ENCODE measurements at regions not wholly inside any gene's neighbourhood (a gene's known extent, or its start where the extent isn't known, plus 50 kb on each side); places are given as distances from the start of the nearest gene placed in this dataset.

DNA sequence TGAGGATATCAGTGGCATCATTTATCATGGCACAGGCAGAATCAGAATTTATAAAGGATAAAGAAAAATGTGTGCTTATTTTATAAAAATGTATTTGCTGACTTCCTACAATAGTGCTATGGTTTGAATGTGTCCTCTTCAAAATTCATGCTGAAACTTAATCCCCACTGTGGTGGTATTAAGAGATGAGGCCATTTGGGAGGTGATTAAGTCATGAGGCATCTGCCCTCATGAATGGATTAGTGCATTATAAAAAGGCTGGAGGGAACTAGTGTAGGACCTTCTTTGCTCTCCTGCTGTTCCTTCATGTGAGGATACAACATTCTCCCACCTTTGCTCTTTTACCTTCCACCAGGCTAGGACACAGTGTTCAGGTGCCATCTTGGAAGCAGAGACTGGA, 212.8 kb downstream of the RFC3 start:
- Histone ChIP-seq H3K9me3 (ENCODE audit: control insufficient read depth in 2 of 2, insufficient read depth in 1 of 2, low read depth in 1 of 2, low read length in 1 of 2) (peaks cover 0 to 4% of the 10 kb centered on the region in 2 donors), H3K36me3 (ENCODE audit: control insufficient read depth in 2 of 2, insufficient read depth in 2 of 2, low read length in 1 of 2) (no peaks in the 10 kb centered on the region), H3K27me3 (ENCODE audit: control insufficient read depth in 1 of 2, insufficient read depth in 2 of 2, low read length in 2 of 2) (no peaks in the 10 kb centered on the region), H3K27ac (ENCODE audit: low read depth in 2 of 2, low read length in 1 of 2) (no peak overlapping the region), H3K4me1 (ENCODE audit: control insufficient read depth in 2 of 2, insufficient read depth in 2 of 2, low read length in 1 of 2) (no peaks in the 10 kb centered on the region), H3K4me3 (ENCODE audit: low read depth in 1 of 2, low read length in 2 of 2) (no peak overlapping the region)

DNA sequence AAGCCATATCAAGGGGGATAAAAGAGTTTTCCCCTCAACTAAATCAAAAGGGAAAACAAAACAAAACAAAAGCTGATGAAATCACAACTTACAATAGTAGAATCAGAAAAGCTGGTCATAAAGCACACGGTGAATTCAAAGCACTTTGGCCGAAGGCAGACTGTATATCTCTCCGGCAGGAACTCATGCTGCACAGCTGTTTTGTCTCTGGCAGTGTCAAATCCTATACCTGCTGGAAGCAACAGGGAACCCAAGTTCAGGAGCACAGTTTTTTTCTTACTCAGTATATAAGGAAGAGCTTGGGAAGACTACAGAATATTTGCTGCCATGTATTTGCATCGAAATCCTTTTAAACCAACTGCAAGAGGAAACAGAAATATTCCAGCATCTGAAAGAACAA, 213.7 kb downstream of the RFC3 start:
- no peaks in the 10 kb centered on the region for H3K36me3 ChIP-seq (ENCODE audit: control insufficient read depth in 2 of 2, insufficient read depth in 2 of 2, low read length in 1 of 2)
- peaks cover 0 to under 1% of the 10 kb centered on the region in 2 donors for H3K9me3 ChIP-seq (ENCODE audit: control insufficient read depth in 2 of 2, insufficient read depth in 1 of 2, low read depth in 1 of 2, low read length in 1 of 2)
- 71 to 79% methylated on average over 4 of the region's 4 CpGs for WGBS, 2 donors
- no peaks in the 10 kb centered on the region for H3K4me1 ChIP-seq (ENCODE audit: control insufficient read depth in 2 of 2, insufficient read depth in 2 of 2, low read length in 1 of 2)
- H3K4me3 ChIP-seq (ENCODE audit: low read depth in 1 of 2, low read length in 2 of 2), result no peak overlapping the region
- no peaks in the 10 kb centered on the region for H3K27me3 ChIP-seq (ENCODE audit: control insufficient read depth in 1 of 2, insufficient read depth in 2 of 2, low read length in 2 of 2)
- H3K27ac ChIP-seq (ENCODE audit: low read depth in 2 of 2, low read length in 1 of 2), result no peak overlapping the region

DNA sequence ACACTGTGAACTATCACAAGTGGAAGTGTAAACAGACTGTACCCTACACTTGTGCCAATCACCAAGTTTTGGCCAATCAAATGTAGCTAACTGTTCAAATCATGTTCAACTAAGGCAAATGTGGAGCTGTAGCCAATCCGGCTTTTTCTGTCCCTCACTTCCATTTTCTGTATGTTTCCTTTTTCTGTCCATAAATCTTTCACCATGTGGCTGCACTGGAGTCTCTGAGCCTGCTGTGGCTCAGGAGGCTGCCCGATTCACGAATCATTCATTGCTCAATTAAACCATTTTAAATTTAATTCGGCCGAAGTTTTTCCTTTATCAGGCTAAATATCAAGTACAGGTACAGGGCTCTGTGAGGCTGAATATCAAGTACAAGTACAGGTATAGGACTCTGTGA, 216.5 kb downstream of the RFC3 start:
- Histone ChIP-seq H3K27ac (ENCODE audit: low read depth in 2 of 2, low read length in 1 of 2) (no peak overlapping the region), H3K27me3 (ENCODE audit: control insufficient read depth in 1 of 2, insufficient read depth in 2 of 2, low read length in 2 of 2) (no peaks in the 10 kb centered on the region), H3K36me3 (ENCODE audit: control insufficient read depth in 2 of 2, insufficient read depth in 2 of 2, low read length in 1 of 2) (no peaks in the 10 kb centered on the region), H3K4me3 (ENCODE audit: low read depth in 1 of 2, low read length in 2 of 2) (no peak overlapping the region), H3K4me1 (ENCODE audit: control insufficient read depth in 2 of 2, insufficient read depth in 2 of 2, low read length in 1 of 2) (no peaks in the 10 kb centered on the region), H3K9me3 (ENCODE audit: control insufficient read depth in 2 of 2, insufficient read depth in 1 of 2, low read depth in 1 of 2, low read length in 1 of 2) (no peaks in the 10 kb centered on the region)
- 89% methylated on average over 5 of the region's 5 CpGs for WGBS, 2 donors

GRCh38 chr13:34035178-34035577, 217.2 kb downstream of the RFC3 start:
- H3K4me1 ChIP-seq (ENCODE audit: control insufficient read depth in 2 of 2, insufficient read depth in 2 of 2, low read length in 1 of 2), result no peaks in the 10 kb centered on the region
- H3K4me3 ChIP-seq (ENCODE audit: low read depth in 1 of 2, low read length in 2 of 2), result no peak overlapping the region
- no peak overlapping the region for H3K27ac ChIP-seq (ENCODE audit: low read depth in 2 of 2, low read length in 1 of 2)
- WGBS, 2 donors, result 89 to 91% methylated on average over 4 of the region's 4 CpGs
- H3K9me3 ChIP-seq (ENCODE audit: control insufficient read depth in 2 of 2, insufficient read depth in 1 of 2, low read depth in 1 of 2, low read length in 1 of 2), result no peaks in the 10 kb centered on the region
- H3K27me3 ChIP-seq (ENCODE audit: control insufficient read depth in 1 of 2, insufficient read depth in 2 of 2, low read length in 2 of 2), result no peaks in the 10 kb centered on the region
- no peaks in the 10 kb centered on the region for H3K36me3 ChIP-seq (ENCODE audit: control insufficient read depth in 2 of 2, insufficient read depth in 2 of 2, low read length in 1 of 2)

GRCh38 chr13:34035676-34036325, 217.9 kb downstream of the RFC3 start:
- Histone ChIP-seq H3K4me3 (ENCODE audit: low read depth in 1 of 2, low read length in 2 of 2) (no peak overlapping the region), H3K9me3 (ENCODE audit: control insufficient read depth in 2 of 2, insufficient read depth in 1 of 2, low read depth in 1 of 2, low read length in 1 of 2) (no peaks in the 10 kb centered on the region), H3K27me3 (ENCODE audit: control insufficient read depth in 1 of 2, insufficient read depth in 2 of 2, low read length in 2 of 2) (no peaks in the 10 kb centered on the region), H3K27ac (ENCODE audit: low read depth in 2 of 2, low read length in 1 of 2) (no peak overlapping the region), H3K36me3 (ENCODE audit: control insufficient read depth in 2 of 2, insufficient read depth in 2 of 2, low read length in 1 of 2) (no peaks in the 10 kb centered on the region), H3K4me1 (ENCODE audit: control insufficient read depth in 2 of 2, insufficient read depth in 2 of 2, low read length in 1 of 2) (no peaks in the 10 kb centered on the region)
- 65 to 69% methylated on average over 3 of the region's 3 CpGs for WGBS, 2 donors

GRCh38 chr13:34037636-34038540, 219.9 kb downstream of the RFC3 start:
- no peaks in the 10 kb centered on the region for H3K9me3 ChIP-seq (ENCODE audit: control insufficient read depth in 2 of 2, insufficient read depth in 1 of 2, low read depth in 1 of 2, low read length in 1 of 2)
- 83 to 88% methylated on average over 7 of the region's 7 CpGs for WGBS, 2 donors
- H3K4me1 ChIP-seq (ENCODE audit: control insufficient read depth in 2 of 2, insufficient read depth in 2 of 2, low read length in 1 of 2), result no peaks in the 10 kb centered on the region
- H3K36me3 ChIP-seq (ENCODE audit: control insufficient read depth in 2 of 2, insufficient read depth in 2 of 2, low read length in 1 of 2), result no peaks in the 10 kb centered on the region
- no peaks in the 10 kb centered on the region for H3K27me3 ChIP-seq (ENCODE audit: control insufficient read depth in 1 of 2, insufficient read depth in 2 of 2, low read length in 2 of 2)
- H3K27ac ChIP-seq (ENCODE audit: low read depth in 2 of 2, low read length in 1 of 2), result no peak overlapping the region
- no peak overlapping the region for H3K4me3 ChIP-seq (ENCODE audit: low read depth in 1 of 2, low read length in 2 of 2)

DNA sequence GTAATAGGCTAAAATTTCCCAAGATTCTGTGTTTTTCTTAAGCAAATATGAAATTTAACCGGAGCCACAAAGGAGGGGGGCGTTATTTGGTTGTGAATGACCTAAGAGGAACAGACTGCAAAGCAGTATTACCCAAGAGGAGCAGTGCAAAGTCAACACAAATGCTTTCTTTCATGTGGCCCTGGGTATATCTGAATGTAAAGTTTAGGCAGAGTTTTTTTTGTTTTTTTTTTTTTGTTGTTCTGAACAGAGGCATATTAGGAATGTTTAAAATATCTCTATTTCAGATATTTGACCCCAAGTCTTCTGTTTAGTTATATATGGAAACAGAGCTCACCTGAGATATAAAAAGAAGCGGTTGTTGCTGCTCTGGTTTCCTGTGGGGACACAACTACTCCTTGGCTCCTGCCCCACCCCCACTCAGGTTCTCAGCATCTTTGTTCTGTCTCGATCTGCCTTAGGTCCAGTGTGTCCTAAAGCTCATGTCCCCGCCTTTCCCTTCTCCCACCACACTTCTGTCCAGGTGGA, 220.7 kb downstream of the RFC3 start:
- Histone ChIP-seq H3K9me3 (ENCODE audit: control insufficient read depth in 2 of 2, insufficient read depth in 1 of 2, low read depth in 1 of 2, low read length in 1 of 2) (no peaks in the 10 kb centered on the region), H3K27ac (ENCODE audit: low read depth in 2 of 2, low read length in 1 of 2) (no peak overlapping the region), H3K4me1 (ENCODE audit: control insufficient read depth in 2 of 2, insufficient read depth in 2 of 2, low read length in 1 of 2) (no peaks in the 10 kb centered on the region), H3K4me3 (ENCODE audit: low read depth in 1 of 2, low read length in 2 of 2) (no peak overlapping the region), H3K36me3 (ENCODE audit: control insufficient read depth in 2 of 2, insufficient read depth in 2 of 2, low read length in 1 of 2) (no peaks in the 10 kb centered on the region), H3K27me3 (ENCODE audit: control insufficient read depth in 1 of 2, insufficient read depth in 2 of 2, low read length in 2 of 2) (no peaks in the 10 kb centered on the region)
- 74 to 77% methylated on average over 5 of the region's 5 CpGs for WGBS, 2 donors

GRCh38 chr13:34039678-34040077, 221.7 kb downstream of the RFC3 start:
- no peaks in the 10 kb centered on the region for H3K9me3 ChIP-seq (ENCODE audit: control insufficient read depth in 2 of 2, insufficient read depth in 1 of 2, low read depth in 1 of 2, low read length in 1 of 2)
- H3K4me1 ChIP-seq (ENCODE audit: control insufficient read depth in 2 of 2, insufficient read depth in 2 of 2, low read length in 1 of 2), result no peaks in the 10 kb centered on the region
- no peaks in the 10 kb centered on the region for H3K27me3 ChIP-seq (ENCODE audit: control insufficient read depth in 1 of 2, insufficient read depth in 2 of 2, low read length in 2 of 2)
- H3K36me3 ChIP-seq (ENCODE audit: control insufficient read depth in 2 of 2, insufficient read depth in 2 of 2, low read length in 1 of 2), result no peaks in the 10 kb centered on the region
- WGBS, 2 donors, result 91 to 95% methylated on average over 1 of the region's 1 CpG
- H3K4me3 ChIP-seq (ENCODE audit: low read depth in 1 of 2, low read length in 2 of 2), result no peak overlapping the region
- no peak overlapping the region for H3K27ac ChIP-seq (ENCODE audit: low read depth in 2 of 2, low read length in 1 of 2)

GRCh38 chr13:34040863-34041262, 222.9 kb downstream of the RFC3 start:
- H3K27ac ChIP-seq (ENCODE audit: low read depth in 2 of 2, low read length in 1 of 2), result no peak overlapping the region
- no peaks in the 10 kb centered on the region for H3K9me3 ChIP-seq (ENCODE audit: control insufficient read depth in 2 of 2, insufficient read depth in 1 of 2, low read depth in 1 of 2, low read length in 1 of 2)
- H3K36me3 ChIP-seq (ENCODE audit: control insufficient read depth in 2 of 2, insufficient read depth in 2 of 2, low read length in 1 of 2), result no peaks in the 10 kb centered on the region
- 64 to 69% methylated on average over 4 of the region's 4 CpGs for WGBS, 2 donors
- H3K4me1 ChIP-seq (ENCODE audit: control insufficient read depth in 2 of 2, insufficient read depth in 2 of 2, low read length in 1 of 2), result no peaks in the 10 kb centered on the region
- no peaks in the 10 kb centered on the region for H3K27me3 ChIP-seq (ENCODE audit: control insufficient read depth in 1 of 2, insufficient read depth in 2 of 2, low read length in 2 of 2)
- H3K4me3 ChIP-seq (ENCODE audit: low read depth in 1 of 2, low read length in 2 of 2), result no peak overlapping the region
